NCI-H2107 treated with DMSO at 0.1 percent for 48 hours (cell line): ENCODE measurements at regions not wholly inside any gene's neighbourhood (a gene's known extent, or its start where the extent isn't known, plus 50 kb on each side); places are given as distances from the start of the nearest gene placed in this dataset.
A peak's percentile ranks its signal among the peaks of the same experiment; 100 is the strongest.
"Not testable (repeated sequence)": the region's sequence is repeated elsewhere in the genome, so short reads cannot be mapped to it uniquely, and the experiment has no call there.

Experiments
- DNase-seq: peaks from one replicate; lab custom pipeline; 2025; ENCODE audit not compliant: unreplicated experiment; lab: John Stamatoyannopoulos, UW

DNA sequence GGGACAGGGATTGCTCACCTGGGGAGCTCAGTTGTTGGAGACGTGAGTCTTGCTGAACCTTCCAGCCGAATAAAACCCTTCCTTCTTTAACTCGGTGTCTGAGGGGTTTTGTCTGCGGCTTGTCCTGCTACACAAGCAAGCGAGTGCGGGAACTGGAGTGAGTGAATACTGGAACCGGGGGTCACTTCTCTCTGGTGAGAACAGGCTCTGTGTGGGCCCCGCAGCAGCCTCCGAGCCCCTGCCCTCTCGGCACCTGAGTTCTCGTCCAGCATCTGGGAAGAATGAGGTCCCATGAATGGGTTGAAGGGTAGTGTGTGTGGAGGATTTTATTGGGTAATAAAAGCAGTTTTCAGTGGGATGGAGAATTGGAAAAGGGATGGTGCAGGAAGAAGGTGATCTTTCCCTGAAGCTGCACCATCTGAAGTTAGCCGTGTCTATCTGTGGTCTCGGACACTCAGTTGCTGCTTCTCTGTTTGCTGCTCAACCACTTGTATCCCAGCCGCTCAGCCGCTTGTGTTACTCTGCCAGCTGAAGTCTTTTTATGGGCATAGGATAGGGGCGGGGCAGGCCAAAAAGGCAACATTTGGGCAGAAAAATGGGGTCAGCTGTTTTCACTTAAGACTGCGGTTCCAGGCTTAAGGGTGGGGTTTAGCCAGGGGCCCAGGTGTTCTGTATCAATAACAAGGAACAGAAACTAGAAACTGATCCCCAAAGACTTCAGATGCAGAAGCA lies 450.6 kb upstream of the CAMK1G start:
- no peak for DNase-seq

DNA sequence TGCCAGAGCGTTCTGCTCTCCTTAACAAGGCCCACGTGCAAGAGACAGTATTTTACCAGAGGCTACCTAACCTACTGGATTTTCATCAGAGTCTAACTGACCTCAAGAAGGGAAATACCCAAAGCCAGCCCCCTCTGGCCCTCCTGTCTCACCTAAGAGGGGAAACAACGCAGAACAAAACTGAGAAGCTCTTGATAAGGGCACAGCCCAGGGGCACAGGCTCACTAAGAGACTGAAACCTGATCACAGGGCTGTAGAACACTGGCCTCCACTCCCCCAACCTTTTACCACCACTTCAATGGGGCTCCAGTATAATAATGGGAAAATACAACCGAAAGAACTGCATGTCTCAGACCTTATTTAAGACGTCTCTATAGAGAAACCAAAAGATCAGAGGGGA lies 449.5 kb upstream of the CAMK1G start:
- DNase-seq = no peak

DNA sequence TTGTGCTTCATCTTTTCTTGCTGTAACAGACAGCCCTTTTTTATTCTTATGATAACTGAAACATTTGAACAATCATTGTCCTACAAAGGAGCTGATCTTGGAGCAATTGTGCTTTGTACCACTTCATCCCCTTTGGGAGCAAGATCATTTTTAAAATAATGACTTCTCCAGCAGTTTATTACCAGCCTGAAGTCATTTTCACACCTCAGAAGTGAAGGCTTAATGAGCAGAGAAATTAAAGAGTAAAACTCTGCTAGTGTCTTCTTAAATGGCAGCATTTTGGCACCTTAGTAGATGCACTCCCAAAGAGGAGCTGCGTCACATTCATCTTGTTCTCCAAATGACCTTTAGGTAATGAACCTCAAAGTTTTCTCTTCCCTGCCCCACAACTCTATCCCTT lies 439.6 kb upstream of the CAMK1G start:
- DNase-seq = no peak

DNA sequence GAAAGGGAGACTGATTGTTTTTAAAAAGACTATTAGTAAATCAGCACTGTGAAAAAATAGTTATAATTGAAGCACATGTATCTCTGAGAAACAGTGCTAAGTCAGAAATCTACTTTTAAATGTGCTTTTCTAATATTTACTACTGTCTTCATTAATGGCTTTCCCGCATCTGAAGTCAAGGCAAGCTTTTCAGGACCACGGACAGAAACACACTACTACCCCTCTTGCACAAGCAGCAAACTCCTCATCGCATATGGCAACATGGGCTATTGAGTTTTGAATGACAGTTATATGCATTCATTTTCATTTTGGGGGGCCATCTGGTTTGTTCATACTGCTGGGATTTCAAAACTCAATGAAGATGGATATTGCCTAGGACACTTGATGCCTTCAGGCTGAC lies 433.4 kb upstream of the CAMK1G start:
- DNase-seq = no peak

DNA sequence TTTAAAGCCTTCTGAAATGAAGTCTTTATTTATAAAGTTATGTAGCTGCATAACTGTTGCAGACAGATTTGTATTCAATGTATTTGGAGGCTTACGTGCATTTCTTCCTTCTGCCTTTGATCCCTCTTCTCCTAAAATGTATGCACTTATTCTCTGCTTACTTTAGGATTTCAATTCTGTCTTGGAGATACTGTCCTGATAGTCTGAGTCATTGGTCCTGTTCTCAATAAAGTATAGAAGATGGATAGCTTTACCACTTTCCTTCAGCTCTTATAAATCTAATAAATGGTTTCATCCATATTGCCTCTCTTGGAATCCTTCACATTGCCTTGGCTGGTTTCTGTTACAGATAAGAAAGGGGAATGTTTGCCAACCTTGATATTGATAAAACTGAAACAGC lies 430.1 kb upstream of the CAMK1G start:
- DNase-seq = no peak

DNA sequence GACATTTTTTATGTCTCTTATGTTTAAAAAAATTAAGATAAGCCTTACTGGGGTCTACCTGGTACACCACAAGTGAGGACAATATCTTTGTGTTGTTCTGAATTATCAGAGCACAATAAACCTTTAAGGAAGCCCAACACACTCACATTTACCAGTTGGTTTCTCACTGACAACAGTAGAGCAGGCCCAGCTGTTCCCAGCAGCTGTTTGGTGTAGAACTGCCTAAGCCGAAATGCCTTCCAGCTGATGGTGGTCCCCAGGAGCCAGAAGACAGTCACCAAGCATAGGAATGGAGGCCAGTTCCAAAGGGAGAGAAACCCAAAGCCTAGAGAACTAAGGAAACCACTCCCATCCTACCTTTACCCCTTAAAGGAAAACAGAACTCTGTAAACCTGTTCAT lies 428.6 kb upstream of the CAMK1G start:
- no peak for DNase-seq

DNA sequence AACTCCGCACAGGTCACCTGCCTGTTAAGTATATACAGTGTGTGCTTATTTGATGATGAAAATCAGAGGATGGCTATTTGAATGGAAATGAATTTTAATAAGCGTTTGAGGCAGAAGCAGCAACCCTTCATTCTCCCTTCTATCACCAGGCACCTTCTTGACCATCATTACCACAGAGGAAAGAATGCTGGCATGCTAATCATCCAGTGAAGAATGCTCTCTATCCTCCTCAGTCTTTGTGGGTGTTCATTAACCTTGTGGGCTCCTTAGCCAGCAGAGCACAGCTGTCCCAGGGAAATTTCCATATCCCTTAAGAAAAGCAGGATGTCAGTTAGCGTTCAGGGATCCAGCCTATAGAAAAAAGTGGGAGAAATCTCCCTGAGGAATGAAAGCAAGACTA lies 428.0 kb upstream of the CAMK1G start:
- no peak for DNase-seq

DNA sequence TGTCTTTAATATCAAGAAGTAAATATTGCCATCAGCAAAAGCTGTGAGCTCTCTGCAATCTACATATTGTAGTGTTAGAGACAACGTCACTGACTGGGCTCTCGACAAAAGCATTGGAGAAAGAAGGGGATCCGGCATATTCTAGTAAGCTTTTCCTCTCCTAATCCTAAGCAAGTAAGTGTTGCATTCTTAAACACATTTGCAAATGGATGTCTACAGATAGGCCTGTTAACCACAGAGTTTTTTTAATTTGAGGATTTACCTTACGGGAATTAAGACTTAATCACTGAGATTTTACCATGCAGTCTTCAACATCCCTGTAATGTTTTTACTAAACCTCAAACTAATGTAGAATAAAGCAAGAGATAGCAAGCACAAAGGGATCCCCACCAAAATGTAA lies 426.5 kb upstream of the CAMK1G start:
- DNase-seq = no peak

DNA sequence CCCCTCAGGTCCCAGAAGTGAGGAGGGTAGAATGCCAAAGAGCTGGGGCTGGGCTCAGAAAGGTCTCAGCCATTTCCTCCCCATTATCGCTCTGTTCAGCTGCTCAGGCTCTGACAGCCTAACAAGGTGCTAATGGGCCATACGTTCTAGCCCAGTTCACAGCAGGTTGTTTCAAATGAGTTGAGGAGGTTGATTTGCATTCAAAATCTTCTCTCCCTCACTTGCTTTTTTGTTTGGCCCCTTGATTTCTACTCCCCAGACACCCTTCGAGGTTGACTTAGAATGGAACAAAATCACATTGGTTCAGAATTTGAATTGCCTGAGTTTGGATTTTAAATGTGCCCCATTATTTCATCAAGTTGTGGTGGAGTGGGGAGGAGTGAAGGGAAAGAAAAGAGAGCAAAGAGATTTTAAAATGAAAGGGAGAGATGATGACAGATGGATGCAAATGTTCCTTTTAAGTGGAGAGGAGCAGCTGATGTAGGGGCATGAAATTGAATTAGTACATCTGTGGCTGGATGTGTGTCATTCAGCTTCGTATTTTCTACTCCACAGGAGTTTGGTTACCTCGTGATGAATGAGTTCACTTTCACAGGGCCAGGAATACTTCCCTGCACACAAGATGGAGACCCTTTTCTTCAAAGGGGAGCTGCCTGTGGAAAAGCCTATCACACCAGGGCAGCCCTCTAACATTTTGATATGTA lies 425.8 kb upstream of the CAMK1G start:
- peak; percentile 78 for DNase-seq

DNA sequence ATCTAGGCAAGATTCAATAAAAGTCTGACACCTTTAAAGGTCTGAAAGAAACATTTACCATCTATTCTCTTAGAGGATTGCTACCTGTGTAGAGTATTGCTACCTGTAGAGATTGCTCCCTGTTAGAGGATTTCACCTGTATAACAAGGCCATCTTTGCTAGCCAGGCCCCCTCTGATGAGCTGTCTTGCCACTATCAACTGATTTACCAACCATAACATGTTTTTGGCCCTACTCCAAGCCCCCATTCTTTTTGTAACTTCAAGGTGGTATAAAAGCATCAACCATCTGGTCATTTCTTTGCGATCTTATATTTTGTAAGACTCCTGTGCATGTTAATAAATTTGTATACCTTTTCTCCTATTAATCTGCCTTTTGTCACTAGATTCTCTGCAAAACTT lies 424.7 kb upstream of the CAMK1G start:
- no peak for DNase-seq

DNA sequence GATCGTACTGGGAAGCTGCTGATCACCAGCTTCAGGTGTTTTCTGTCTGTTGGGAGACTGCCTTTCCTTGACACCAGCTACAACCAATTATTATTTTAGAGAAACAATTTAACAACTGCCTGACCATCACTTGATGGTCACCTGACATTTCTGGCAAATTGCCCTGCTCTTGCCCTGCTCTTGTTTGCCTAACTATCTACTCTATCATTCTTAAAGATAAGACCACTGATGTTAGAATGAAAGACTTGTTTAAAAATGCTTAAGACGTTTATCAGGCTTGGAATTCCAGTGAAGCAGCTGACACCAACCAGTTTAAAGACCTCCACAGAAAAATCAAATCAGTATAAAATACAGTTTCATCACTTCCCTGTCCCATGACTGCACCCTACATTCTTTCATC lies 423.3 kb upstream of the CAMK1G start:
- no peak for DNase-seq

DNA sequence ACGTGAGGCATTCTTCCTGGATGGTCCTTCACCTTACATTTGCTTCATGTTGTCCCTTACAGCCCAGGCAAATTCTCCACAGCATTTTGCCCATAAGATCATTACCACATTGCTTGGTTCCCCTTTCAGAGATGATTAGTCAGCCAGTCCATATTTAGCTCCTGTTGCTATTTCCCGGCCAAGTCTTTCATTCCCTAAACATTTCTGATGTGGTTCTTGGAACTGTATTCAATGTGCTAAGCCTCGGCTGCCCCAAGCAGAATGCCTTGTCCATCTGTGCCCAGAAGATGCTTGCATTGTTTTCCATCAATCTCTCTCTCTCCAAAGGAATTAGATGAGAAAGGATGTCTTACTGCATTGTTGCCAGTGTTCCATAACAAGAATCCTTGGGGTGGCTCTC lies 420.9 kb upstream of the CAMK1G start:
- no peak for DNase-seq

DNA sequence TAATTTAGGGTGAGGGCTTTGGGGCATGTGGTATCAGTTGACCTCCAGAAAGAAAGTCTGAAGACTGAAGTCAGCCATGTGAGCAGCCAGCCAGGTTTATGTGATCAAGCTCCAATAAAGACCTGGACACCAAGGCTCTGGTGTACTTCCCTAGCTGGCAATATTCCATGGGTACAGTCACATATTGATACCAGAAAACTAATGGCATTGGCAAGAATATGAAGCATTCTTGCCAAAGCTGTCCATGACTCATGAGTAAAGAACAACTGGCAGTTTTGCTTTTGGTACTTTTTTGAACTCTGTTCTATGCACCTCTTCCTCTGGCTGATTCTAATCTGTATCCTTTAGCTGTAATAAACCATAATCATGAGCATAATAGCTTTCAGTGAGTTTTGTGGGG lies 415.3 kb upstream of the CAMK1G start:
- DNase-seq = no peak

DNA sequence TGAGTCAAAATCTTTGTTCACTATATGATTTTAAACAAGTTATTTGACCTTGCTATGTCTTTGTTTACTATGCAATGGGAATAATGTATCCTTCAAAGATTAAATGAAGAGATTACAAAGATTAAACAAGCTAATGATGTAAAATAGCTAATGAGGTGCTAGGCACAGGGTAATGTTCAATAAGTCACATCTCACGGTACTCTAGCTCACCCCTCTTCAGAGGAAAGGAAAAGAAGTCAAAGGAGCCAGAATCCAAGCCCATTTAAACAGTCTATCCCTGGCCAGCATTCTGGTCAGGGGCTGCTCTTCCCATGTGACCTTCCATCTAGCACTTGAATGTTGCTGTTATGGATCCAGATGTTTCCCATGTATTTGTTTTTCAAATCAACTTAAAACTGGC lies 412.4 kb upstream of the CAMK1G start:
- DNase-seq = no peak

DNA sequence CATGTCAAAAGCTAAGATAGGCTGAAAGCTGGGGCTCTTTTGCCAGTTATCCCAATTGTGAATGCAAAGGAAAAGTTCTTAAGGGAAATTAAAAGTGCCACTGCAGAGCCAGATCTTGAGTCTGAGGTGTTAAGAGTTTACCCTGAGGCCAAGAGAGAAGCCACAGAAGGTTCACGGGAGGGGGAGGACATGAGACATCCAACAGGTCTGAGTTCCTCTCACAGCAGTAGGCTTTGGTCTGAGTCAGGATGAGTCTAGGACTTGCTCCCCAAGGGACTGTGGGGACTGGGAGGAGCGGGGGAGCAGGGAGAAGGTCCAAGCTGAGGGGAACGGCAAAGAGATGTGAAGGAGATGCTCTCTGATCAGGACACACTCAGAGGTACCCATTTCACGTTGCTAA lies 411.2 kb upstream of the CAMK1G start:
- no peak for DNase-seq

DNA sequence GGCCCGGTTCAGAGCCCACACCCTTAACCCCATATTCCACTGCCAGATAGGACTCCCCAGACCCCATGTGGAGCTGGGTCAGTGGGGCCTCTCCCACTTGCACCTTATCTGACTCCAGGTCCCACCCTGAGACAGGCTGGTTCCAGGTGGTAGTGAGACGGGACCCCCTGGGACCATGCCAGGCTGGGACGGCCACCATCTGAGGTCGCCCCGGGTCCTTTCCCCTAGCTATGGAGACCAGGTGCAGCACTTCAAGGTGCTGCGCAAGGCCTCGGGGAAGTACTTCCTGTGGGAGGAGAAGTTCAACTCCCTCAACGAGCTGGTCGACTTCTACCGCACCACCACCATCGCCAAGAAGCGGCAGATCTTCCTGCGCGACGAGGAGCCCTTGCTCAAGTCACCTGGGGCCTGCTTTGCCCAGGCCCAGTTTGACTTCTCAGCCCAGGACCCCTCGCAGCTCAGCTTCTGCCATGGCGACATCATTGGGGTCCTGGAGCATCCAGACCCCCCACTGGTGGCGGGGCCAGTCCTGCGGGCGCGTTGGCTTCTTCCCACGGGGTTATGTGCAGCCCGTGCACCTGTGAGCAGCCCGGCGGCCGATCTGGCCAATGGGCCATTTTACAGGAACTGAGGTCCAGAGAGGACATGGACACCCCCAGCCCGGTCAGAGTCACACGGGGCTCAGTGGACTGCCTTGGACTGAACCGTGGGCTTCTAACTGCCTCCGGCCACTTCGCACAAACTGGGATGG lies 410.5 kb upstream of the CAMK1G start:
- DNase-seq = not testable (repeated sequence)

DNA sequence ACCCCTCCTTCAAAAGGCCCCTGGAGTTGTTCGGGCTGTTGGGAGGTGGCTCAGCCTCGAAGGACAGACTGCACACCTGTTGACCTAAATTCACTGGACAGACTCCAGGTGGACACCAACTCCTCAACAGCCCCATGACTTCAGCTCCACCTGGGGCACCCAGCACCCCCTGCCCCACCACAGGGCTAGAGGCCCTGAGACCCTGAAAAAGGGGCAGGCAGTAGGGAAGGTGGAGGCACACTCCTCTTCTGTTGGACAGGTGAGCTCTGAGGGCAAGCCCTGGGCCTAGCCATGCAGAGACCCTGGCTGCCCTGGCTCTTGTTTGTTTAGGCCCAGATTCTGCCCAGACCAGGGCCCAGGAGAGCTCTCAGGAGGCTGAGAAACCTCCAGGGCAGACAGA lies 409.7 kb upstream of the CAMK1G start:
- DNase-seq = not testable (repeated sequence)

DNA sequence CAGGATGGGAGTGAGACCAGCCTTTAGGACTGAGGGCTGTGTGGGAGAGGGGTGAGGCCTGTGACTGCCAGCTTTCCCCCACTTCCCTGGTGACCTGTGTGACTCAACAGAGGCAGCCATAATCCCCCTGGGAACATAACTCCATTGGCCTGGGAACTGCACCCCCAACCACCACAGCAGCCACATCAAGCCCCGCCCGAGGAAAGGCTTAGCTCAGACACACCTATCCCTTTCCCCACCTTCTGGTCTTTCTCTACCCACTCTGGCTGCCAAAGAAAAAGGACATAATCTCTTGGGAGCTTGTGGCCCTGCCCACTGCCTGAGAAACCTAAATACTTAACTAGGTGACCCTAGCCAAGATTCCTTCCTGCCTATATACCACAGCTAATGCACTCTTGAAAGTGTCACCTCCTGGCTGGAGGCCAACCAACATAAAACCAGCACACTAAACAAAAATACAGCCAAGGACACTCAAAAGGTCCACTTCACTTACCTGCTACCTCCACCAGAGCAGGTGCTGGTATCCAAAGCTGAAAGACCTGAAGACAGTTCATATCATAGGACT lies 406.6 kb upstream of the CAMK1G start:
- DNase-seq = no peak

DNA sequence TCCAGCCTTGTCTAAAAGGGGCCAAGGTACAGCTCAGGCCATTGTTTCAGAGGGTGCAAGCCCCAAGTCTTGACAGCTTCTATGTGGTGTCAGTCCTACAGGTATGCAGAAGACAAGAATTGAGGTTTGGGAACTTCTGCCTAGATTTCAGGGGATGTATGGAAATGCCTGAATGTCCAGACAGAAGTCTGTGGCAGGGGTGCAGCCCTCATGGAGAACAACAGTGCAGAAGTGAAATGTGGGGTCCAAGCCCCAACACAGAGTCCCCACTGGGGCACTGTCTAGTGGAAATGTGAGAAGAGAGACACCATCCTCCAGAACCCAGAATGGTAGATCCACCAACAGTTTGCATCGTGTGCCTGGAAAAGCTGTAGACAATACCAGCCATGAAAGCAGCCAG lies 400.3 kb upstream of the CAMK1G start:
- DNase-seq = no peak

DNA sequence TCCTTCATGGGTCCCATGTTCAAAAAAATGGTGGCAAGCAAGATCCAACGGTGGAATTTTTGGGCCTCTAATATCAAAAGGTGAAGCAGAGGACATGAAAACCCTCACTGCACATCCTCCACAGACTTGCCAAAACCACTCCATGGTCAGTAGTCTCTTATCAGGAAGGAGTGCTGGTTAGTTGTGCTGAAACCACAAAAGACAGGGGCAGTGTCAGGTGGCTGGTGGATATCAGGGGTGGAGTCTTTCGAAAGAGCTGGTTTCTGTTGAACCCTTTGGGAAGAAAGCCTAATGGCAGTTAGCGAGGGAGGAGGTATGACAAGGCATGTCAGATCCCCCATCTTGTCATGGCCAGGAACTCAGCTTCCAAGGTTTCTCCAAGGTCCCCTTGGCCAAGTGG lies 395.9 kb upstream of the CAMK1G start:
- no peak for DNase-seq

DNA sequence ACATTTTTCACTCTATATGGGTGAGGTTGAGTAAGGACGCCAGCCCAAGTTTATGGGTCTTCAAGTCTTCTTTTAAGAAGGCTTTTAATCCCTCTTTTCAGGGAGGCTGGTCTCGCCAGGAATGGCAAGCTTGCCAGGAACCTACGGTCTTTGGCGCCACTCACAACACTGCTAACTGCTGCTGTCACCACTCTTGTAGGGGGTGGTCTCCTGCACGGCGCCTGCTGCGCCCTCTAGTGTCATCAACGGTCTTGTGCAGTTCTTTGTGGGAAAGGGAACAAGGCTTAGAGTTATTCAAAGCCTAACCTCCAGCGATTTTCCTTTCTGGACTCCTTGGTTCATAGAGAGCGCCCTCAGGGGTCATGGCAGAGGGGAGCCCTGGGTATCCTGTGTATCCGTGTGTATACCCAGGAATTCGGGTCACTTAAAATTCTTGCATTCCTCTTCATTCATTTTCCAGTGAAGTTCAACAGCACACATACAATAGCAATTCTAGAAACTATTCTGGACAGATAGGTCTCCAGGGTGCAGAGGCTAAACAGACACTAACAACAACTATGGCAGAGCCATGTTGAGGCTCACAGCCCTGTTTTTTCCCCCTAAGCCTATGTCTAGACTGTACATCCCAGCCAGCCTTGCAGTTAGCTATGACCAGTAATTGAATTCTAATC lies 392.8 kb upstream of the CAMK1G start:
- DNase-seq = no peak
